ENCODE measurements at regions not wholly inside any gene's neighbourhood (a gene's known extent, or its start where the extent isn't known, plus 50 kb on each side); places are given as distances from the start of the nearest gene placed in this dataset.

- no peak for DNase-seq (ENCODE audit: extremely low read depth in 1 of 2, low read depth in 1 of 2)
Measured at GRCh38 chr2:128894896-128895295, 576.2 kb upstream of the HS6ST1 start.

GRCh38 chr2:128901572-128902391, 583.1 kb upstream of the HS6ST1 start:
- DNase-seq (ENCODE audit: extremely low read depth in 1 of 2, low read depth in 1 of 2): no peak

GRCh38 chr2:128903637-128904036, 585.0 kb upstream of the HS6ST1 start:
- DNase-seq (ENCODE audit: extremely low read depth in 1 of 2, low read depth in 1 of 2): no peak

- no peak for DNase-seq (ENCODE audit: extremely low read depth in 1 of 2, low read depth in 1 of 2)
Measured at GRCh38 chr2:128911276-128911675, 592.6 kb upstream of the HS6ST1 start.

- DNase-seq (ENCODE audit: extremely low read depth in 1 of 2, low read depth in 1 of 2): no peak
Measured at GRCh38 chr2:128914320-128914719, 595.7 kb upstream of the HS6ST1 start.

GRCh38 chr2:128921751-128922150, 603.1 kb upstream of the HS6ST1 start:
- DNase-seq (ENCODE audit: extremely low read depth in 1 of 2, low read depth in 1 of 2): no peak

- no peak for DNase-seq (ENCODE audit: extremely low read depth in 1 of 2, low read depth in 1 of 2)
Measured at GRCh38 chr2:128922154-128922553, 603.5 kb upstream of the HS6ST1 start.

GRCh38 chr2:128925631-128926030, 607.0 kb upstream of the HS6ST1 start:
- no peak for DNase-seq (ENCODE audit: extremely low read depth in 1 of 2, low read depth in 1 of 2)

- no peak for DNase-seq (ENCODE audit: extremely low read depth in 1 of 2, low read depth in 1 of 2)
Measured at GRCh38 chr2:128930101-128930500, 611.4 kb upstream of the HS6ST1 start.

GRCh38 chr2:128940378-128940777, 621.7 kb upstream of the HS6ST1 start:
- DNase-seq (ENCODE audit: extremely low read depth in 1 of 2, low read depth in 1 of 2): no peak

GRCh38 chr2:128941751-128942150, 623.1 kb upstream of the HS6ST1 start:
- no peak for DNase-seq (ENCODE audit: extremely low read depth in 1 of 2, low read depth in 1 of 2)

- DNase-seq (ENCODE audit: extremely low read depth in 1 of 2, low read depth in 1 of 2): no peak
Measured at GRCh38 chr2:128949360-128949759, 630.7 kb upstream of the HS6ST1 start.

GRCh38 chr2:128950758-128951157, 632.1 kb upstream of the HS6ST1 start:
- no peak for DNase-seq (ENCODE audit: extremely low read depth in 1 of 2, low read depth in 1 of 2)

- no peak for DNase-seq (ENCODE audit: extremely low read depth in 1 of 2, low read depth in 1 of 2)
Measured at GRCh38 chr2:128958241-128958640, 639.6 kb upstream of the HS6ST1 start.

GRCh38 chr2:128967646-128968045, 649.0 kb upstream of the HS6ST1 start:
- no peak for DNase-seq (ENCODE audit: extremely low read depth in 1 of 2, low read depth in 1 of 2)

- no peak for DNase-seq (ENCODE audit: extremely low read depth in 1 of 2, low read depth in 1 of 2)
Measured at GRCh38 chr2:128969374-128969773, 650.7 kb upstream of the HS6ST1 start.

GRCh38 chr2:128970332-128971116, 651.9 kb upstream of the HS6ST1 start:
- no peak for DNase-seq (ENCODE audit: extremely low read depth in 1 of 2, low read depth in 1 of 2)

GRCh38 chr2:128973566-128973965, 654.9 kb upstream of the HS6ST1 start:
- DNase-seq (ENCODE audit: extremely low read depth in 1 of 2, low read depth in 1 of 2): no peak

GRCh38 chr2:128978212-128978611, 659.5 kb upstream of the HS6ST1 start:
- DNase-seq (ENCODE audit: extremely low read depth in 1 of 2, low read depth in 1 of 2): no peak

GRCh38 chr2:128979182-128979581, 660.5 kb upstream of the HS6ST1 start:
- DNase-seq (ENCODE audit: extremely low read depth in 1 of 2, low read depth in 1 of 2): no peak

- no peak for DNase-seq (ENCODE audit: extremely low read depth in 1 of 2, low read depth in 1 of 2)
Measured at GRCh38 chr2:128980475-128980874, 661.8 kb upstream of the HS6ST1 start.

- no peak for DNase-seq (ENCODE audit: extremely low read depth in 1 of 2, low read depth in 1 of 2)
Measured at GRCh38 chr2:128981353-128981752, 662.7 kb upstream of the HS6ST1 start.

All from stimulated activated CD8-positive, alpha-beta memory T cell treated with anti-CD3 and anti-CD28 coated beads, Interleukin-7, amount 100 ng/mL, for 48 hours (primary cell).